ENCODE measurements at regions not wholly inside any gene's neighbourhood (a gene's known extent, or its start where the extent isn't known, plus 50 kb on each side); places are given as distances from the start of the nearest gene placed in this dataset.

- ChIA-PET CTCF (no interaction called here), POLR2A (no interaction called here)
- Mint-ChIP-seq H3K9me3 (peaks cover 4% of the 10 kb centered on the region), H3K4me3 (no peak overlapping the region), H3K4me1 (ENCODE audit: low read depth) (no peaks in the 10 kb centered on the region), H3K36me3 (ENCODE audit: low read depth) (no peaks in the 10 kb centered on the region), H3K27me3 (no peaks in the 10 kb centered on the region), H3K27ac (no peak overlapping the region)
- intact Hi-C loops (cut with DNase I, micrococcal nuclease): no loop called here
- H3K36me3 ChIP-seq (ENCODE audit: insufficient read depth, low read length): no peaks in the 10 kb centered on the region
- no peak for ATAC-seq (ENCODE audit: poor library complexity)
- peaks cover 5 to 10% of the 10 kb centered on the region in 2 experiments for H3K9me3 ChIP-seq (ENCODE audit: control insufficient read depth in 1 of 2, insufficient read depth in 1 of 2, low read length in 2 of 2)
- no peaks in the 10 kb centered on the region for H3K27me3 ChIP-seq (ENCODE audit: control insufficient read depth in 1 of 2, insufficient read depth in 2 of 2, low read length in 2 of 2)
- no peak for DNase-seq
- no peak for TF ChIP-seq CTCF (IDR thresholded peaks at IDR 0.05)
- H3K4me3 ChIP-seq (ENCODE audit: low read length): no peak overlapping the region
- H3K27ac ChIP-seq (ENCODE audit: low read depth in 1 of 2, low read length in 2 of 2): no peak overlapping the region
- no peaks in the 10 kb centered on the region for H3K4me1 ChIP-seq (ENCODE audit: insufficient read depth, low read length)
Observed at GRCh38 chr7:156028521-156028920, 216.3 kb upstream of the SHH start.

GRCh38 chr7:156027821-156028220 lies 215.6 kb upstream of the SHH start:
- H3K9me3 ChIP-seq (ENCODE audit: control insufficient read depth in 1 of 2, insufficient read depth in 1 of 2, low read length in 2 of 2): peaks cover 2 to 10% of the 10 kb centered on the region in 2 experiments
- no peaks in the 10 kb centered on the region for H3K4me1 ChIP-seq (ENCODE audit: insufficient read depth, low read length)
- no peak overlapping the region for H3K27ac ChIP-seq (ENCODE audit: low read depth in 1 of 2, low read length in 2 of 2)
- intact Hi-C loops (cut with DNase I, micrococcal nuclease): no loop called here
- Mint-ChIP-seq H3K27me3 (no peaks in the 10 kb centered on the region), H3K27ac (no peak overlapping the region), H3K36me3 (ENCODE audit: low read depth) (no peaks in the 10 kb centered on the region), H3K4me3 (no peak overlapping the region), H3K9me3 (peaks cover under 1% of the 10 kb centered on the region), H3K4me1 (ENCODE audit: low read depth) (no peaks in the 10 kb centered on the region)
- POLR2A ChIA-PET: no interaction called here
- H3K27me3 ChIP-seq (ENCODE audit: control insufficient read depth in 1 of 2, insufficient read depth in 2 of 2, low read length in 2 of 2): no peaks in the 10 kb centered on the region
- no peak for TF ChIP-seq CTCF (IDR thresholded peaks at IDR 0.05)
- CTCF ChIA-PET: no interaction called here
- no peak for DNase-seq
- no peaks in the 10 kb centered on the region for H3K36me3 ChIP-seq (ENCODE audit: insufficient read depth, low read length)
- ATAC-seq (ENCODE audit: poor library complexity): no peak
- no peak overlapping the region for H3K4me3 ChIP-seq (ENCODE audit: low read length)

GRCh38 chr7:156026603-156027002 lies 214.3 kb upstream of the SHH start:
- ChIA-PET POLR2A (no interaction called here), CTCF (no interaction called here)
- ATAC-seq (ENCODE audit: poor library complexity) (no peak), DNase-seq (no peak)
- H3K4me3 ChIP-seq (ENCODE audit: low read length): no peak overlapping the region
- H3K4me1 ChIP-seq (ENCODE audit: insufficient read depth, low read length): no peaks in the 10 kb centered on the region
- no peak overlapping the region for H3K27ac ChIP-seq (ENCODE audit: low read depth in 1 of 2, low read length in 2 of 2)
- peaks cover 0 to 5% of the 10 kb centered on the region in 2 experiments for H3K9me3 ChIP-seq (ENCODE audit: control insufficient read depth in 1 of 2, insufficient read depth in 1 of 2, low read length in 2 of 2)
- Mint-ChIP-seq H3K27me3 (no peaks in the 10 kb centered on the region), H3K36me3 (ENCODE audit: low read depth) (no peaks in the 10 kb centered on the region), H3K4me1 (ENCODE audit: low read depth) (no peaks in the 10 kb centered on the region), H3K27ac (no peak overlapping the region), H3K9me3 (no peaks in the 10 kb centered on the region), H3K4me3 (no peak overlapping the region)
- H3K27me3 ChIP-seq (ENCODE audit: control insufficient read depth in 1 of 2, insufficient read depth in 2 of 2, low read length in 2 of 2): no peaks in the 10 kb centered on the region
- intact Hi-C loops (cut with DNase I, micrococcal nuclease): no loop called here
- TF ChIP-seq CTCF (IDR thresholded peaks at IDR 0.05): no peak
- no peaks in the 10 kb centered on the region for H3K36me3 ChIP-seq (ENCODE audit: insufficient read depth, low read length)

All from CD4-positive, alpha-beta T cell (primary cell).